ENCODE measurements at regions not wholly inside any gene's neighbourhood (a gene's known extent, or its start where the extent isn't known, plus 50 kb on each side); places are given as distances from the start of the nearest gene placed in this dataset.

- TF ChIP-seq, protein P1, sequence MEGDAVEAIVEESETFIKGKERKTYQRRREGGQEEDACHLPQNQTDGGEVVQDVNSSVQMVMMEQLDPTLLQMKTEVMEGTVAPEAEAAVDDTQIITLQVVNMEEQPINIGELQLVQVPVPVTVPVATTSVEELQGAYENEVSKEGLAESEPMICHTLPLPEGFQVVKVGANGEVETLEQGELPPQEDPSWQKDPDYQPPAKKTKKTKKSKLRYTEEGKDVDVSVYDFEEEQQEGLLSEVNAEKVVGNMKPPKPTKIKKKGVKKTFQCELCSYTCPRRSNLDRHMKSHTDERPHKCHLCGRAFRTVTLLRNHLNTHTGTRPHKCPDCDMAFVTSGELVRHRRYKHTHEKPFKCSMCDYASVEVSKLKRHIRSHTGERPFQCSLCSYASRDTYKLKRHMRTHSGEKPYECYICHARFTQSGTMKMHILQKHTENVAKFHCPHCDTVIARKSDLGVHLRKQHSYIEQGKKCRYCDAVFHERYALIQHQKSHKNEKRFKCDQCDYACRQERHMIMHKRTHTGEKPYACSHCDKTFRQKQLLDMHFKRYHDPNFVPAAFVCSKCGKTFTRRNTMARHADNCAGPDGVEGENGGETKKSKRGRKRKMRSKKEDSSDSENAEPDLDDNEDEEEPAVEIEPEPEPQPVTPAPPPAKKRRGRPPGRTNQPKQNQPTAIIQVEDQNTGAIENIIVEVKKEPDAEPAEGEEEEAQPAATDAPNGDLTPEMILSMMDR (conservative IDR thresholded peaks at IDR 0.05; ENCODE audit: low read length) = no peak
- no peak overlapping the region for H3K4me3 ChIP-seq (ENCODE audit: low read length)
- DNase-seq (ENCODE audit: low read depth) = no peak
Measured at GRCh38 chr7:35550831-35551230, 144.1 kb downstream of the HERPUD2 start.

- no peak for DNase-seq (ENCODE audit: low read depth)
- TF ChIP-seq, protein P1 (conservative IDR thresholded peaks at IDR 0.05; ENCODE audit: low read length) = no peak
- H3K4me3 ChIP-seq (ENCODE audit: low read length) = no peak overlapping the region
Measured at GRCh38 chr7:35549781-35550180, 145.2 kb downstream of the HERPUD2 start.

GRCh38 chr7:35548291-35548690 is 146.6 kb downstream of the HERPUD2 start:
- DNase-seq (ENCODE audit: low read depth) = no peak
- TF ChIP-seq, protein P1 (conservative IDR thresholded peaks at IDR 0.05; ENCODE audit: low read length) = no peak
- no peak overlapping the region for H3K4me3 ChIP-seq (ENCODE audit: low read length)

DNA sequence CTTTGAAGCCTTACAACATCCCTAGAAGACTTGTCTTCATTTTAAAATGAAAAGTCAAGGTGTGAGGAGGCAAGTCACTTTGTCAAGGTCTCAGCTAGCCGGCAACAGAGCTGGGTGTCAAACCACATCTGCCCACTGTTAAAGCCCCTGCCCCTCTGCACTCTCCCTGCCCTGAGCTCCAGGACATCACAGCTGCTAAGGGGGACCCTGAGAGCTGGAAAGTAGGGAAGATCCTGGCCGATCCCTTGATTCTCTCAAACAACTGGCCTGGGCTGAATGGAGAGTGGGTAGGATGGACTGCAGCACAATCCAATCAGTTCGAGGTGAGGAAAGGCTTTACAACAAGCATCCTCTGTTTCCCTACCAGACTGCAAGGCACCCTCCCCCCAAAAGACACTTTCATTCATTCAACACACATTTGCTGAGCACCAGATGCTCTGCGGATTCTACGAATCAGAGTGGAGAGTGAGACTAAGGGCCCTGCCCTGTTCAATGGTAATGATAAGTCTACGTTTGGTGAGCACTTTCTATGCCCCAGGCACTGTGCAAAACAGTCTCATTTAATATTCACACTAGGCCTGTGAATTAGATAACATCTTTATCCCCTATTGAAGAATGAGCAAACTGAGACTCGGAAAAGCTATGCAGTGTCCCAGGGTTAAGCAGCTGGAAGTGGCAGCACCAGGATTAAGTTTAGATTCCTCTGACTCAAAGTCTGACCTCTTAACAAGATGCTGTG is 148.1 kb downstream of the HERPUD2 start:
- TF ChIP-seq, protein P1 (conservative IDR thresholded peaks at IDR 0.05; ENCODE audit: low read length) = no peak
- H3K4me3 ChIP-seq (ENCODE audit: low read length) = no peak overlapping the region
- DNase-seq (ENCODE audit: low read depth) = no peak

DNA sequence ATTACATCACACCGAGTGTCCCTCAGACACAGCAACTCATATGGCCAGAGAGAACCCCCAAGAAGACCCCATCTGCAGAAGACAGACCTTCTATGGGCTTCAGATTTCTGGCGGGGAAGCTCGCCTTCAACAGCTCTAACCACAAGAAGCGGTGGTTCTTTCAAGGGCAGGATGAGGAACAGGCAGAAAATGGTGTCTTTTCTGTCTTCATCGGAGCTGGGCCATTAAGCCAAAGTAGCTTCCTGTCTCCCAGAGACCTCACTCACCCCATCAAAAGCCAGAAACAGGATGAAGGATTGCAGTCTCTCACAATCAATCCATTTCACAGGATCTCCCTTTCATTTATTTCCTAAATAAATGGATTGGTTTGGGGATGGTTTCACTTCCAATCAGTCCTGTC is 149.1 kb downstream of the HERPUD2 start:
- no peak overlapping the region for H3K4me3 ChIP-seq (ENCODE audit: low read length)
- TF ChIP-seq, protein P1 (conservative IDR thresholded peaks at IDR 0.05; ENCODE audit: low read length) = no peak
- no peak for DNase-seq (ENCODE audit: low read depth)

DNA sequence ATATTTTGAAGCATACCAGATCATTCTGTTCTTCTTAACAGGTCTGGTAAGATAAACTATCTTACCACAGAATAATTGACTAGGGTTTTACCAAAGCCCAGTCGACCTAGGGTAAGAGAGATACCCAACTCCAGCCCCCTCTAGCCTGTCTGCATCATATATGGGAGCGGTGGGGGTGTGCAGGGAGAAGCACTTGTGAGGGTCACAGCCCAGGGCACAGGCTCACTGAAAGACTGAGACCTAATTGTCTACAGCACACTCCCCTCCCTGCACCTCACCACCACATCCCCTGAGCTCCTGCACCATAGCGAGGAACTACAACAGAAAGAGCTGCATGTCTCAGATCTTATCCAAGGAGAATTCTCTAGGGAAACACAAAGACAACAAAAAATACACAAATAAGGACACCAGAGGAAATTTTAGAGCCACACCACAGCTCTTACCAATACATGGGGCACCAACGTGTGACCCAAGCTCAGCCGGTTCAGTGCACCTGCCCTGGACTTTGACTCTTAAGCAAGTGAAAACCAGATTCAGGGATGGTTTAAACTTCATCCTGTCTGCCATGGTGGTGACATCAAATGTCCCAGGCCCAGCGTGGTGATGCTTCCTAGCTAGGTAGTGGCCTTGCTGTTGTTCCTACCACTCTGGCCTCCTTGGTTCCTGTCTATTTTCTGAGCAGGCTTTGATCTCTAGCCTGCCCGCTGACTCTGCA is 150.8 kb downstream of the HERPUD2 start:
- TF ChIP-seq, protein P1 (conservative IDR thresholded peaks at IDR 0.05; ENCODE audit: low read length) = no peak
- H3K4me3 ChIP-seq (ENCODE audit: low read length) = no peak overlapping the region
- no peak for DNase-seq (ENCODE audit: low read depth)
